ENCODE measurements at regions not wholly inside any gene's neighbourhood (a gene's known extent, or its start where the extent isn't known, plus 50 kb on each side); places are given as distances from the start of the nearest gene placed in this dataset.
"Not testable (repeated sequence)": the region's sequence is repeated elsewhere in the genome, so short reads cannot be mapped to it uniquely, and the experiment has no call there.

DNA sequence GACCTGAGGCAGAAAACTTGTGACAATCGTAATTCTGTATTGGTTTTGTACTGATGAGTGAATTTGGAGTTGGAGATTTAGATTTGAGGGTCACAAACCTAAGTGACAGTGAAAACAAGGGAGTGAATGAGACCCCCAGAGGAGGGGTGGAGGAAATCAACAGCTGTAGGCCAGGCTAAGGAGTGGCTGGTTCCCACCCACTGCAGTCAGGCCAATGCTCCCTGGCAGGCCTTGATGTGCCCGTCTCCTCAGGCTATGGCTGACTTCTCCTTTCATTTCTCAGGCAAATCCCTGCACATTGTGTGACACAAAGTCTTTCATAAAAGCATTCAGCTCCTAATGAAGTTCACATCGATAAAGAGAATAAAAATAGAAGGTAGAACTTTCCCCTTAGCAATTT lies 557.6 kb downstream of the CETN3 start:
- no peak for DNase-seq (ENCODE audit: low read depth in 2 of 2)

DNA sequence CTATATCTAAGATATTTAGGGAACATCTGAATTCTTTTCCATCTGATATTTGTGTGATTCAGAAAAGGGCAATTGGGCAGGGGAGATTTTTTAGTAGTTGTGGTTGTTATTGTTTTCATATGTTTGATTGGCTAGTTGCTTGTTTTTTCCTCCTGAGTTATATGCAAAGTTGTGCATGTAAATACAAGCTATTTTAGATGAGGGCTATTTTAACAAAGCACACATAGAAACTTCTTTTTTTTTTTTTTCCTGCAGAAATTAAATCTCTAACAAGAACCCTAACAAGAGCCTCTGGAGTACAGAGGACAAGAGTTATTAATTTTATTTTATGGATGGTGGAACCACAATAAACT lies 559.1 kb downstream of the CETN3 start:
- no peak for DNase-seq (ENCODE audit: low read depth in 2 of 2)

DNA sequence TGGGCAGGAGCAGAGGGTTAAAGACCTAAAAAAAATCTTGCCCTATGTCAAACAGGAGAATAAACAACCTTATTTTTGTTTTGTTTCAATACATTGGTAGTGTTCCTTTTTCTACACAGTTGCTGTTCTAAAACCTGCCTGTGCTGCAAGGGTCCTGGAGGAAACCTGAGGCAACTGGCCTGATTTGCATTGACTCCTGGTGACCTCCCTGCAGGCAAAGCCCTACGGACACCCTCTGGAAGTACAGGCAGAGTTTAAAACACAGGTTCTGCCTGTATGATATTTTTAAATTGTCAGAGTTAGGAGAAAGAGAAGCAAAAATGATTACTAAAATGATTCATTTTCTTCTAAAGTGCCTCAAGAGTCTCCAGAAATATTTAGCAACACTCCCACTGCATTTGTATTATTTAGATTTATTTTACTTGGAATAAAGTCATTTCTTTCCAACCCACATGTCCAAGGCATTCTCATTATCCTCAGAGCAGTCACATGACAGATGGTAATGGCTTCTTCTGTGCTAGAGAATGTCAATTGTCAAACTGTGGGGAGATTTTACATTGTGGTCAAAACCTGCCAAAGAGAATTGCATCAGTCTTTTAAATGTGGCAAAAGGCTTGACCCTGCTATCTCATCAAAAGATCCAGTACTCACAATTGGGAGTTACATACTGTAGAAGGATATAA lies 559.6 kb downstream of the CETN3 start:
- no peak for DNase-seq (ENCODE audit: low read depth in 2 of 2)

DNA sequence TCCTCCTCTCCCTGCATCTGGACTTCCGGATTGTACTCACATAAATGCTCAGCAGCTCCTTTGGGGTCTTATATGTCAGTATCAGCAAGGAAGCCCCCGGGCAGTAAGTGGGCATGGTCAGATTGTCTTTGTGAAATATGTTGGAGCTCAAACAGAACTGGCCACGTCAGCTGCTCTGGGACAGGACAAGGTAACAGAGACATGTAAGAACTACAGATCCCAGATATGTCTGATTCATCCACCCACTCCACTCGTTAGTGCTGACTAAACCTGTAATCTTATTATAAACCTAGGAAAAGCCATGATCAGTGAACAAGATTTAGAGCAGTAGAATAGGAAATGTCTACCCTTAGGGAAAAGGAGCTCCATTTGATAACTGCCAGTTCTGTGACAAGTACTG lies 561.8 kb downstream of the CETN3 start:
- DNase-seq (ENCODE audit: low read depth in 2 of 2): no peak

DNA sequence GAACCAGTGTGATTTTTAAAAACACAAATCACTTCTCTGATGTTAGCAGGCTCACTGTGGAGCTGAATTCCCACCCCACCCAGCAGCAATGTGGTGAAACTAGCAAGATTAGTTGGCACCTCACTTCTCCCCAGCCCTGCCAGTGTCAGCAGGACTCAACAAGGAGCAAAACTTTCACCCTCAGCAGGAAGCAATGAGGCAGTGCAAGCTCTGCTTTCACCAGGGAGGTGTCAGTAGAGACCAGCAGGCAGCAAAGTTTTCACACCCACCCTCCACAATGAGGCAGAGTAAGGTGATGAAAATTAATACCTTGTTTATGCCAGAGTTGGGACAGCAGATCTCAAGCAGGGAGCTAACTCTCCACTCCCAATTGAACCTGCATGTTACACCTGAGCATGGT lies 565.0 kb downstream of the CETN3 start:
- no peak for DNase-seq (ENCODE audit: low read depth in 2 of 2)

DNA sequence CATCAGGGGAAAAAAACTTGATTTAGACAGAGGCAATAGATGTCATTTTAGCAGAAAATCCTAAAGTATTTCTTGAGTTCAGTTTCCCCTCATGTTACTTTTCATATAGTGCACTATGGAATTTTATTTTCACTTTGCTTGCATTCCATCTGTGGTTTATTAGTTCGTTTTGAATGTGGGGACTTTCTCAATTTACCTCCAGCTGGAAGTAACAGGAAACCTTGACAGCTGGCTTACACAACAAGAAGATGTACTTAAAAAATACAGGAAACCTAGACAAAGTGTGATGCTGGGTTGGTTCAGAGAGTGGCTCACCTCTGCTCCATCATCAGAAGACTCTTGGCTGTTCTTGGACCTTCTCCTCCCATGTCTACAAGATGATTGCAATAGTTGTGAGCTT lies 567.0 kb downstream of the CETN3 start:
- DNase-seq (ENCODE audit: low read depth in 2 of 2): no peak

DNA sequence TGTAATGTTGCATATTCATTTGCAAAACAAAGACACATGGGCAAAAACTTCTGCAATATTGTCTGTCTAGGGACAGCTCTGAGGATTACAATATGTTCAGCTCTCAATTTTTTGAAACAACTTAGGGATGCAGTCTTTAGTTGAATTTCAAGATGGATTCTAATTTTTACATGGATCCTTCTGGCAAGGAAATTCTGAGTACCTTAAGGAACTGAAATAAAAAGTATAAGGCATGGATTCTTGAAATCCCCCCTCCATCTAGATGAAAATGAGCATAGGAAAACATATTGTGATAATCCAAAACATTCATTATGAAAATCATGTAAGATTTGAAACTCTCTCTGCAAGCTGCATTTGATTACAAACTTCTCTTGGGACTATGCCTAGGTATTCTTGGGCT lies 568.6 kb downstream of the CETN3 start:
- DNase-seq (ENCODE audit: low read depth in 2 of 2): no peak

DNA sequence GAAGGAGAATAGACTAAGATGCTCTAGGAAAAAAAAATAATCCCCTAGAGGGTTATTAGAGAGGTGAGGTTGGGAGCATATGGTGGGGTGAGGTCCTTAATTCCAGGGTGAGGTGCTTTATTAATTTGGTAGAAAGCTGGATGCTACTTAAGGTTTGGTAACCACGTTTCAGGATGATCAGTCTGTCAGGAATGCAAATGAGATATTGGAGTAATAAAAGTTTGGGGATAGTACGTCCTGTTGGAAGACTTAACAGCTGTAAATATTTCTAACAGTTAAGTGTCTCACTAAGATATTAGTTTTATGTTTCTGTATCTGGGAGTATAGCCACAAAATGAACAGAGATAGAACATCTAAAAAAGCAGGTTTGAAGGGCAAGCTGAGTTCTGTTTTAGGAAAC lies 578.9 kb downstream of the CETN3 start:
- no peak for DNase-seq (ENCODE audit: low read depth in 2 of 2)

DNA sequence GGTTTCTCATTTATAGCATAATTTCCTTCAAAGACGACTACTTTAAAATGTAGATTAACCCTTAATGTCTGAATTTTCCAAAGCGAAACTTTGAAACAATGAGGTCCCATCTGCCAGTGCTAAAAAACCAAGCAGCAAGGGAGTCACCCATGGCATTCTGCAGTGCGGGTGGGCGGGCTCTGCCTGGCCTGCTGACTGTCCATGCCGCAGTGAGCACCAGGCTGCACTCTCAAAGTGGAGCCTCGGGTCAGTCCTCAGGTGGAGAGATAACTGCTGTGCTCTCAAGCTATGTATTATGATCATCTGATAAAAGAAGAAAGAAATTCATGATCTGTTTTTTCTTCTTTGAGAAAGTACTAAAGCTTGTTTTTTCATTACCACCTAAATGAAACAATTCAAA lies 581.6 kb downstream of the CETN3 start:
- no peak for DNase-seq (ENCODE audit: low read depth in 2 of 2)

DNA sequence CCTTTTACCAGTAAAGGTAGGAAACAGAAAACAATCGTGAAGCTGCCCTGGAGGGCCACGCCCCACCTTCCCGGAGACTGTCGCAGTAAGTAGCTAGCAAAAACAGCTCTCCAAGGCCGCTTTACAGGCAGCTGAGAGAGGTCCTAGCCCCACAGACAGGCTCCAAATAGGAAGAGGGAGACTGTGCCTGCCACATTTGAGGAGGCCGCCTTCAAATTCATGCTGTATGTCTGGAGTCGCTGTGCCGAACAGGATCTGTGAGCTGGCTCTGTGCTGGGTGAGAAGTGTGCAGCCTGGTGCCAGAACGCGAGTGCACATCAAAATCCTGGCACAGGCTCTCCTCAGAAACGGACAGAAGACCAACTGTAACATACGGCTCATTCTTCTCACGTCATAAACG lies 582.2 kb downstream of the CETN3 start:
- no peak for DNase-seq (ENCODE audit: low read depth in 2 of 2)

DNA sequence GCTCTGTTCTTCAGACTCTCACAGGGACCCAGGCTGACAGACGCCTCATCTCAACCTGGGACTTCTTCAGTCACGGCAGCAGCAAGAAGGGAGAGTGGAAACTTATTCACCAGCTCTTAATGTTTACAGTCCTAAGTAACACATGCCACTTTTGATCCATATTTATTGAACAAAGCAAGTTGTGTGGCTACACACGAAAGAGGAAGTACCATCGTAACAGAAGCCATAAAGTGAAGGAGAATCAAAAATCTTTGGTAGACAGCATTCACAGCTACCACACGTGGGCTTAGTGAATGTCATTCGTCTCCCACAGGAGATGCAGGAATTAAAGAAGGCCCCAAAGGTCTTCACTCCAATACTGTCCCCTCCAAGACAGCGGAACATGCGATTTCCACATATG lies 582.6 kb downstream of the CETN3 start:
- DNase-seq (ENCODE audit: low read depth in 2 of 2): no peak

DNA sequence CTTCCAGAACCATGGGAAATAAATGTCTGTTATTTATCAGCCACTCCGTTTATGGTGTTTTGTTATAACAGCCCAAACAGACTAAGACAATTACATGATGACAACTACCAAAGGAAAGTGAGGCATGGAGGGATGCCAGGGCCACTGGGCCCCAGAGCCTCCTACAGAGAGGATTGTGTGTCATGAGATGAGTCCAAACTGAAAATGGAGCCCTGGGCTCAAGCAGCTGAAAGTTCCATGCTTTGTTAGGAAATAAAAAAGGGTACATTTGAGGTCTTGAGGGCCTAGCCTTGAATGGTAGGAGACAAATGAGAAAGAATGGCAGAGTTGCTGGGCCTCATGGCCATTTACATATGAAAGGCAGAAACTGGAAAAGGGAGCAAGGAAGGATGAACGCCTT lies 586.5 kb downstream of the CETN3 start:
- no peak for DNase-seq (ENCODE audit: low read depth in 2 of 2)

DNA sequence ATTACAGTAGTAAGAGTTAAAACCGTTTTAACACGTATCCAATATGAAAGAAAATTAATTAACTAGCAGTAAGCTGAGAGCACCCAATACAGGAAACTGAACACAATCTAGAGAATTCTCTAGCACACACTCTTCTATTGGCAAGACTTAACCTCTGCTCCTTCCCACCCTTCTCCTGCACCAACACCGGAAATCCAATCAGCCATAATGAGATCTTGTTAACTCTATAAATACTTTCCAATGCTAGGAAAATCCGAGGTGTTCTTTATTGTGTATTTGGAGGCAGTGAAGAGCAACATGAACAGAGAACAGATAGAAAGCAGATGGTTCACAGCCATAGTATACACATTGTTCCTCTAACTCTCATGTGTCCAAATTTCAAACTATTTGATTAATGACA lies 591.7 kb downstream of the CETN3 start:
- DNase-seq (ENCODE audit: low read depth in 2 of 2): no peak

DNA sequence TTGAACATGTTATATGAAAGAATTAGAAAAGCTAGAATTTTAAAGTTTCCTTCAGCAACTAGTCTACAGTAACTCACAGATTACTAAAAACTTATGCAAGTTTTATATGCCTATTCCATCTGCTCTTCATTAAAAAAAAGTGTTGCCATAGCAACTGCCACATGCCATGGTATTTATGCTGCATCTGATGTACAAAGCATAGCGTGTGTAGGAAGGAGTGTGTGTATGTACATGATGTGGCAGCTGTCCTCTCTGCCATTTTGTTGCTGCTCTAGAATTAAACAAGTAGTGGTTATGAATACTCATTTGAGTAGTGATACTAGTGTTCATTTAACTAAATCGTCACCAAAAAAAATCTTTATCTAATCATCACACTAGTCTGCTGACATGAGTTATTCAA lies 593.5 kb downstream of the CETN3 start:
- no peak for DNase-seq (ENCODE audit: low read depth in 2 of 2)

DNA sequence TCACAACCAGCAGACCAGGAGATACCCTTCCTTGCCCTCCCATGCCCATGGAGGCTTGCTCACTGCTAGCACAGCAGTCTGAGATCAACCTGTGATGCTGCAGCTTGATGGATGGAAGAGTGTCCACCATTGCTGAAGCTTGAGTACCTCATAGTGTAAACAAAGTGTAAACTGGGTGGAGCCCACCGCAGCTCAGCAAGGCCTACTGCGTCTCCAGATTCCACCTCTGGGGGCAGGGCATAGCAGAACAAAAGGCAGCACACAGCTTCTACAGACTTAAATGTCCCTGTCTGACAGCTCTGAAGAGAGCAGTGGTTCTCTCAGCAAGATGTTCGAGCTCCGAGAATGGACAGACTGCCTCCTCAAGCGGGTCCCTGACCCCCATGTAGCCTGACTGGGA lies 608.8 kb downstream of the CETN3 start:
- not testable (repeated sequence) for DNase-seq (ENCODE audit: low read depth in 2 of 2)

DNA sequence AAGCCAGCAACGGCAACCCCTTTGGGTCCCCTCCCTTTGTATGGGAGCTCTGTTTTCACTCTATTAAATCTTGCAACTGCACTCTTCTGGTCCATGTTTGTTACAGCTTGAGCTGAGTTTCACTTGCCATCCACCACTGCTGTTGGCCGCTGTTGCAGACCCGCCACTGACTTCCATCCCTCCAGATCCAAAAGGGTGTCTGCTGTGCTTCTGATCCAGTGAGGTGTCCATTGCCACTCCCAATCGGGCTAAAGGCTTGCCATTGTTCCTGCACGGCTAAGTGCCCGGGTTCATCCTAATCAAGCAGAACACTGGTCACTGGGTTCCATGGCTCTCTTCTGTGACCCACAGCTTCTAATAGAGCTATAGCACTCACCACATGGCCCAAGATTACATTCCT lies 615.1 kb downstream of the CETN3 start:
- not testable (repeated sequence) for DNase-seq (ENCODE audit: low read depth in 2 of 2)

DNA sequence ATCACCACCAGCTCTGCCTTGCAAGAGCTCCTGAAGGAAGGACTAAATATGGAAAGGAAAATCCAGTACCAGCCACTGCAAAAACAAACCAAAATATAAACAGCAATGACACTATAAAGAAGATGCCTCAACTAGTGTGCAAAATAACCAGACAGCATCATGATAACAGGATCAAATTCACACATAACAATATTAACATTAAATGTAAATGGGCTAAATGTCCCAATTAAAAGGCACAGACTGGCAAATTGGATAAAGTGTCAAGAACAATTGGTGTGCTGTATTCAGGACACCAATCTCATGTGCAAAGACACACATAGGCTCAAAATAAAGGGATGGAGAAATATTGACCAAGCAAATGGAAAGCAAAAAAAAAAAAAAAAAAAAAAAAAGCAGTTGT lies 629.8 kb downstream of the CETN3 start:
- not testable (repeated sequence) for DNase-seq (ENCODE audit: low read depth in 2 of 2)

DNA sequence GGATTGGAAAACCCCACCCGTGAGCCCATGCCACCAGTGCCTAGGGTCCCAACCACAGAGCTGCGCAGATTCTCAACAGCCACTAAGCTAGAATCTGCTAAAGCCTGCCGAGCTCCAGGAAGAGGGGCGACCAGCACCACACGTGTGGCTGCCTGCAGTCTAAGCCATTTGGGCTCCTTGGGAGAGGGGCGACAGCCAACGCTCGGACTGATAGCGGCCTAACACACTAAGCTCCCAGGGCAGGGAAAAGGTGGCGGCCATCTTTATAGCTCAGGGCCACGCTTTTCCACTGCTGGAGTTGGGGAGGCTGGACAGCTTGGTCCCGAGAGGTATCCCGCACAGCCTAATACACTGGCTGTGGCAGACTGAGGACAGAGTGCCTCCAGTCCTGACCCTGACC lies 631.8 kb downstream of the CETN3 start:
- no peak for DNase-seq (ENCODE audit: low read depth in 2 of 2)

DNA sequence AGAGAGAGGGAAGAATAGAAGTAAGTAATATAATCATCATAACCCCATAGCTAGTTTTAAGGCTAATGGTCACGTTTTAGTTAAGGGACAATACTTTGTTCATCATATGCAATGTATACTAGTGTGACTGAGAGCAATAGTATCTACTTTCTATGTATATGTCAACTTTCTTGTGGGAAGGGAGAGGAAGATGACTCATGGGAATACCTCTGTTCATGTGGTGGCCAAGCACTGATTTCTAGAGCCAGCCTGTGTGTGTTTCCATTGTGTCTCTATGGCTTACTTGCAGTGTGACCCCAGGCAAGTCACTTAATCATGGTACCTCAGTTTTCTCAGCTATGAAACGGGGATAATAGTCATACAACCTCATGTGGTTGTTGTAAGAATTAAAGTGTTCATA lies 639.6 kb downstream of the CETN3 start:
- DNase-seq (ENCODE audit: low read depth in 2 of 2): no peak

DNA sequence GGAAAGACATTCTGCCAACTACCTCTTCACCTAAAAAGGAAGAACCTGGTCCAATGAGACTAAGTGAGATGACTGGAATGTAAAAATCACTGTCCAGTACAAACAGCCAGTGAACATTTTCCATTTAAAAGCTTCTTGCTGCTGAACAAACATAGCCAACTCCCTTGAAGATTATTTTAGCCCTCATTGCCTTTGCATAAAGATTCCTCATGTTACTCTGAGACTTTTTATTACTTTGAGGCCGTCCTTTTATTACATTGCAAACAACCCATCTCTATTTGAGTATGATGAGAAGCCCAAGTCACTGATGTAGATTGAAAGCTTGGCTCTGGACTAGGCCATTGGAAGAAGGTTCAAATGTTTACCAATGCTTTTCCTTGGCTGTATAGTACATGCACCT lies 649.8 kb downstream of the CETN3 start:
- DNase-seq (ENCODE audit: low read depth in 2 of 2): no peak

DNA sequence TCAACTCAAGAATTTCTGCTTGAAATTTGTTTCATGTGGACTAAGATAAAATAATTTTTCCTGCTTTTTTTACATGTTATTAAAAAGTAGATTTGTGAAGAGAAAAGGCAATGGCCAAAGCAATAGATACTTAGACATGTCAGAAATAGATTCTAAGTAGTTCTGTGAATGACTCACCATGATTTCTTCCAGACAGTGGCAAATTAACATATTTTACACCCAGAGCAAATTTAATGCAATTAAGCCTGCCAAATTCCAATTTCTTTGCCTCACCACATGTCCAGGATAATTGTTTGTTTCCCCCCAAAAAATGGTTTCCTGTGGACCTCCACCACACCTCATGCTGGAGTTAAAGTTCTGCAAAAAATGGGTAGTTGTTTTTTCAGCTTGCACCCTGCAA lies 651.4 kb downstream of the CETN3 start:
- no peak for DNase-seq (ENCODE audit: low read depth in 2 of 2)

DNA sequence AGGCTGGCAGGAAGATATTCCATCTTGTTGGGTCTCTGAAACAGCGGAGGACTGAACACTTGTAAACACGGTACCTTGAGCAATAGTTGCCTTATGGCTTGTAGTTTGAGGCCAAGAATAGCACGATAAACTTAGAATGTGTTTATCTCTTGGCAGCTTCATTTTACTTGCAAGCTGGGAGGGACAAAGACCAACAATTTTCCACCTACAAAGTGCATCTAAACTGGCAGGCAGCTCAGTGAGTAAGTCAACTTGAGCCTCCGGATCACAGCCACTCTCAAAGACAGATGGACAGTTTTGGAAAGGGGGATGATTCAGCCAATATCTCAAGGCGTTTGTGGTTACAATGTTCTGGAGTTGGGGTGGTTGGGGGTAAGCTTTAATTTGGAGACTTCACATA lies 652.6 kb downstream of the CETN3 start:
- DNase-seq (ENCODE audit: low read depth in 2 of 2): no peak

DNA sequence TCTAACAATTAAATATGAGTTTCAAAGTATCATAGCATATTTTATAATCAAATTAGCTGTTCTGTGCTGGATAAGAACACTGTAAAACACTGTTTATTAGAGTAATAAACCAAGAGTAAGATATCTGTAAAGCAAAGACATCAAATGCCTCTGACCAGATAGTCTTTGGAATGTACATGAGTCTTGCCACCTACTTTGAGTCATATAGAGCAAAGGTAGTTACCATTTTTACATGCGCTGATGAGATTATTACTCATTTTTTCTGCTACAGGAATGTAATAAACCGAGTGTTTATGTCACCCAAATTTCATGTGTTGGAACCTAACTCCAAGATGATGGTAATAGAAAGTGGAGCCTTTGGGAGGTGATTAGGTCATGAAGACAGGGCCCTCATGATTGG lies 654.5 kb downstream of the CETN3 start:
- no peak for DNase-seq (ENCODE audit: low read depth in 2 of 2)

DNA sequence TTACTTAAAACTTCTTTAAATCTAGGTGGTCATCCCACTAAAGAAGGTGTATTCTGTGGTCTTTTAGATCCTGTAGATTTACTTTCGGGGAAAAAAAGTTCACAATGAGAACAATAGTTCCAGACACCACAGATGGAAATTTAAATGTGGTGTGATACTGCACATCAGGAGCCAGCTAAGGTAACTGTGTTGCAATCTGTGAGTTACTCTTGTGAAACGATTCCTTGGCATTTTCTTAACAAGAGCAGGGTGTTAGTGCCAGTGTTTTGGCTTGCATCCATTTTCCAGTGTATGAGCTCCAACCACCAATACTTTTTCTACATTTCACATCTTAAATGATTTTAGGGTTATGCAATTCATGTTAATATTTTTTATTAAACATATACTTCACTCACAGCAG lies 674.5 kb downstream of the CETN3 start:
- DNase-seq (ENCODE audit: low read depth in 2 of 2): no peak
